HepG2 (cell line): ENCODE measurements at regions not wholly inside any gene's neighbourhood (a gene's known extent, or its start where the extent isn't known, plus 50 kb on each side); places are given as distances from the start of the nearest gene placed in this dataset.

Experiments used
- ATAC-seq: fragments of 200-7000 bp; cut with Tn5 transposase; 3 replicates; pipeline ENCODE4 v1.9.1; 2020; ENCODE audit warnings: mild to moderate bottlenecking, moderate library complexity
- BruUV-seq: library from RNA; stranded (reverse); fragments of 400-500 nt; replicated peaks from 2 replicates; lab custom pipeline; 2021; lab: Mats Ljungman, UMichigan
- CTCF ChIA-PET: fragments of 300-600 bp; formaldehyde crosslinking; extraction: SDS; loops from one replicate; lab custom pipeline; 2021; ENCODE audit warnings: low total read pairs, inconsistent platforms, low intra/inter-chr PET ratio; lab: Yijun Ruan, JAX
- POLR2A ChIA-PET: fragments of 350-600 bp; sonication (Branson Sonifier 250); formaldehyde crosslinking; loops from one replicate; lab custom pipeline; 2020; ENCODE audit warnings: antibody characterized with exemption, inconsistent platforms; lab: Yijun Ruan, JAX
- DNase-seq: peaks from one replicate; pipeline ENCODE4 v3.0.0-alpha.2; 2015; ENCODE audit warnings: low spot score
- FAIRE-seq: peaks from 3 replicates; lab custom pipeline; 2011; peaks lifted over from hg19 to GRCh38; lab: Jason Lieb, UNC
- H2AFZ ChIP-seq: one replicate; pipeline ENCODE4 v1.6.1; 2011; ENCODE audit warnings: low read length, inconsistent platforms
- H3K27ac ChIP-seq: fragments of 300-600 bp; 3 replicates; pipeline ENCODE4 v1.8.0; 2011; ENCODE audit warnings: mixed run types, mild to moderate bottlenecking, mixed read lengths, low read length, inconsistent platforms; ENCODE audit not compliant: insufficient read depth; ENCODE audit errors: extremely low read length
- H3K27me3 ChIP-seq, 2 experiments: fragments of 200-600 bp in 1 of 2; 2 replicates in 1 of 2; 3 replicates in 1 of 2; pipeline versions ENCODE4 v1.6.0 to v1.8.0; 2011; ENCODE audit warnings: low read length in 2 of 2, mild to moderate bottlenecking in 2 of 2, moderate library complexity in 2 of 2, inconsistent platforms in 1 of 2; ENCODE audit not compliant: insufficient read depth in 2 of 2, control insufficient read depth in 1 of 2
- H3K36me3 ChIP-seq, 2 experiments: fragments of 200-600 bp in 1 of 2; replicated peaks in 1 of 2; 2 replicates in 1 of 2; 3 replicates in 1 of 2; pipeline versions ENCODE4 v1.5.1 to v1.8.0; 2011; ENCODE audit warnings: low read length in 2 of 2, inconsistent platforms in 1 of 2; ENCODE audit not compliant: insufficient read depth in 2 of 2, control insufficient read depth in 1 of 2
- H3K4me1 ChIP-seq: 2 replicates; pipeline ENCODE4 v1.5.1; 2012; ENCODE audit warnings: low read length, inconsistent platforms; ENCODE audit not compliant: insufficient read depth
- H3K4me2 ChIP-seq: 2 replicates; pipeline ENCODE4 v1.6.0; 2011; ENCODE audit warnings: low read depth, low read length, inconsistent platforms
- H3K4me3 ChIP-seq, 3 experiments: fragments of 200-600 bp in 1 of 3; sonication (generic), shearing (Covaris generic) in 1 of 3; replicated peaks in 1 of 3; 2 replicates each; pipeline ENCODE4 v1.5.1; 2011 to 2016; ENCODE audit warnings: low read length in 3 of 3, inconsistent platforms in 2 of 3, low read depth in 2 of 3, mild to moderate bottlenecking in 2 of 3, control low read depth in 1 of 3, mixed read lengths in 1 of 3; ENCODE audit not compliant: insufficient read depth in 1 of 3
- H3K79me2 ChIP-seq: one replicate; pipeline ENCODE4 v1.6.1; 2011; ENCODE audit warnings: low read length, inconsistent platforms; ENCODE audit not compliant: insufficient read depth
- H3K9ac ChIP-seq: 2 replicates; pipeline ENCODE4 v1.6.0; 2011; ENCODE audit warnings: mild to moderate bottlenecking, low read depth, low read length, inconsistent platforms; ENCODE audit not compliant: insufficient read depth
- H3K9me3 ChIP-seq: 2 replicates; pipeline ENCODE4 v1.5.1; 2012; ENCODE audit warnings: mild to moderate bottlenecking, low read length
- H4K20me1 ChIP-seq: 2 replicates; pipeline ENCODE4 v1.6.0; 2011; ENCODE audit warnings: inconsistent platforms, mild to moderate bottlenecking, low read length, moderate library complexity; ENCODE audit not compliant: insufficient read depth
- BRD4 ChIP-seq: sonication (generic); formaldehyde crosslinking; IDR thresholded peaks from 2 replicates; pipeline ENCODE4 v1.4.0; 2020; ENCODE audit warnings: missing genetic modification reagents
- CBX2 ChIP-seq, 2 experiments: fragments of 200-600 bp in 1 of 2; sonication (generic); formaldehyde crosslinking in 1 of 2; IDR thresholded peaks; 2 replicates each; pipeline versions ENCODE4 v1.7.0 to v1.8.1; 2018 to 2022; ENCODE audit warnings: low read depth in 2 of 2, low read length in 1 of 2, mild to moderate bottlenecking in 1 of 2, missing genetic modification reagents in 1 of 2
- DDIT3 ChIP-seq: sonication (generic); formaldehyde crosslinking; IDR thresholded peaks from 2 replicates; pipeline ENCODE4 v1.4.0; 2020; ENCODE audit warnings: mild to moderate bottlenecking, missing genetic modification reagents
- E2F1 ChIP-seq: sonication (generic); formaldehyde crosslinking; IDR thresholded peaks from 2 replicates; pipeline ENCODE4 v1.5.0; 2020; ENCODE audit warnings: missing genetic modification reagents
- GATAD2A ChIP-seq: IDR thresholded peaks from 2 replicates; pipeline ENCODE4 v1.6.1; 2016
- HNF4G ChIP-seq, 2 experiments: sonication (generic) in 1 of 2; formaldehyde crosslinking in 1 of 2; IDR thresholded peaks; 2 replicates each; pipeline versions ENCODE4 v1.4.0 to v1.6.1; 2011 to 2020; ENCODE audit warnings: borderline replicate concordance in 2 of 2, low read depth in 2 of 2, mild to moderate bottlenecking in 2 of 2, low read length in 1 of 2, missing genetic modification reagents in 1 of 2, moderate library complexity in 1 of 2
- HNRNPK ChIP-seq: fragments of 200-400 bp; formaldehyde crosslinking; IDR thresholded peaks from 2 replicates; pipeline ENCODE4 v1.6.1; 2018; ENCODE audit warnings: low read length, low read depth, moderate library complexity, mild to moderate bottlenecking; ENCODE audit not compliant: poor library complexity, severe bottlenecking
- HOXA7 ChIP-seq: sonication (generic); formaldehyde crosslinking; IDR thresholded peaks from 2 replicates; pipeline ENCODE4 v1.8.1; 2022; ENCODE audit warnings: mild to moderate bottlenecking, missing genetic modification reagents, moderate library complexity
- SP5 ChIP-seq: IDR thresholded peaks from 2 replicates; pipeline ENCODE4 v1.6.1; 2016; ENCODE audit warnings: low read depth, borderline replicate concordance
- TAF15 ChIP-seq: fragments of 200-400 bp; formaldehyde crosslinking; IDR thresholded peaks from one replicate; pipeline ENCODE4 v1.6.1; 2018; ENCODE audit warnings: mild to moderate bottlenecking, low read depth, low read length; ENCODE audit not compliant: poor library complexity, severe bottlenecking
- TSC22D2 ChIP-seq: sonication (generic); formaldehyde crosslinking; IDR thresholded peaks from 2 replicates; pipeline ENCODE4 v1.5.1; 2020; ENCODE audit warnings: missing genetic modification reagents, mild to moderate bottlenecking, borderline replicate concordance
- WGBS: methylation state at CpG from one replicate; pipeline ENCODE4 v1.1.6; 2017; ENCODE audit warnings: low lambda C conversion rate; 5-methylcytosine and 5-hydroxymethylcytosine counted together
- in situ Hi-C: cut with HindIII; loops from 2 replicates; pipeline ENCODE4 v1.10.0; 2017; ENCODE audit warnings: low pct_unique_long_range_greater_than_20kb; ENCODE audit not compliant: extremely low pct_ligation_motif_present
- intact Hi-C: fragments of 100-400 bp; cut with micrococcal nuclease; formaldehyde crosslinking; loops from one replicate; pipeline ENCODE4 v1.10.0; 2022; ENCODE audit not compliant: unreplicated experiment
- TF ChIP-seq, protein P1 (sequence below): conservative IDR thresholded peaks from 2 replicates; pipeline ENCODE4 v1.6.1; 2018; ENCODE audit warnings: missing genetic modification reagents
- TF ChIP-seq, protein P2 (sequence below): IDR thresholded peaks from 2 replicates; pipeline ENCODE4 v1.6.1; 2016; ENCODE audit warnings: low read depth, borderline replicate concordance

DNA sequence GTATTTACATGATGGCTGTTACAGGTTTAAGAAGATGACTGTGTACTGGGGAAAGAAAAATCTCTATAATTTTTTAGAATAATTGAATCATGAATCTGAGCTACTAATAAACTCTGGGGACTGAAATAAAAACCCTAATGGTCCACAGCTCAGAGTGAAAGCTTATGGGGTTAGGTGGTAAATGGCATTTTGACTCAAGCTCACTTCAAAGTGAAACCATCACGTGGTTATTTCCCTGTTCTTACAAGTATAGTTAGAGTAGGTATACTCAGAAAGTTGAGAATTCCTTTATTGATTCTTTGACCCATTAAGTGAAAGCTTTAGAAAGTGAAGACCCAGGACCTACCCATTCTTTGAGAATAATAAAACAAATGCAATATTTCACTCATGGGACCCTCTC is 626.2 kb upstream of the SETBP1 start:
- no peak for ATAC-seq

More for the DNA sequence above, 626.2 kb upstream of the SETBP1 start:
- in situ Hi-C loops, result no loop called here
- 0% methylated on average over 1 of the region's 1 CpG for WGBS
- CTCF ChIA-PET, result no interaction called here
- intact Hi-C loops, result no loop called here
- DNase-seq (no peak), FAIRE-seq (no peak)
- Histone ChIP-seq H3K27ac (no peak overlapping the region), H3K9ac (no peak overlapping the region), H3K9me3 (peaks cover 36% of the 10 kb centered on the region), H2AFZ (no peak overlapping the region), H3K27me3 (no peaks in the 10 kb centered on the region), H3K79me2 (no peaks in the 10 kb centered on the region), H3K4me2 (no peak overlapping the region), H3K4me3 (no peak overlapping the region), H3K36me3 (no peaks in the 10 kb centered on the region), H3K4me1 (no peaks in the 10 kb centered on the region), H4K20me1 (no peaks in the 10 kb centered on the region)
- no TSS peak for BruUV-seq
- POLR2A ChIA-PET, result no interaction called here
- TF ChIP-seq DDIT3 (CRISPR knock-in tag) (no peak), HOXA7 (CRISPR knock-in tag) (no peak), HNF4G (IDR thresholded peaks at IDR 0.05; ENCODE audit: borderline replicate concordance, low read depth, low read length) (no peak), HNF4G (CRISPR knock-in tag; IDR thresholded peaks at IDR 0.05; ENCODE audit: borderline replicate concordance, low read depth) (no peak), SP5 (CRISPR knock-in tag) (no peak), TAF15 (no peak), GATAD2A (CRISPR knock-in tag) (no peak), TSC22D2 (CRISPR knock-in tag) (no peak), HNRNPK (no peak), CBX2 (IDR thresholded peaks at IDR 0.05; ENCODE audit: low read depth, low read length) (no peak), CBX2 (CRISPR knock-in tag; IDR thresholded peaks at IDR 0.05; ENCODE audit: low read depth) (no peak), BRD4 (CRISPR knock-in tag) (no peak), E2F1 (no peak)
- TF ChIP-seq, protein P1, sequence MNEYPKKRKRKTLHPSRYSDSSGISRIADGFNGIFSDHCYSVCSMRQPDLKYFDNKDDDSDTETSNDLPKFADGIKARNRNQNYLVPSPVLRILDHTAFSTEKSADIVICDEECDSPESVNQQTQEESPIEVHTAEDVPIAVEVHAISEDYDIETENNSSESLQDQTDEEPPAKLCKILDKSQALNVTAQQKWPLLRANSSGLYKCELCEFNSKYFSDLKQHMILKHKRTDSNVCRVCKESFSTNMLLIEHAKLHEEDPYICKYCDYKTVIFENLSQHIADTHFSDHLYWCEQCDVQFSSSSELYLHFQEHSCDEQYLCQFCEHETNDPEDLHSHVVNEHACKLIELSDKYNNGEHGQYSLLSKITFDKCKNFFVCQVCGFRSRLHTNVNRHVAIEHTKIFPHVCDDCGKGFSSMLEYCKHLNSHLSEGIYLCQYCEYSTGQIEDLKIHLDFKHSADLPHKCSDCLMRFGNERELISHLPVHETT (CRISPR knock-in tag), result no peak
- TF ChIP-seq, protein P2, sequence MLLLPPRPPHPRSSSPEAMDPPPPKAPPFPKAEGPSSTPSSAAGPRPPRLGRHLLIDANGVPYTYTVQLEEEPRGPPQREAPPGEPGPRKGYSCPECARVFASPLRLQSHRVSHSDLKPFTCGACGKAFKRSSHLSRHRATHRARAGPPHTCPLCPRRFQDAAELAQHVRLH (CRISPR knock-in tag), result no peak
